Ecto neural progenitor cell (in vitro differentiated cells): ENCODE measurements at regions not wholly inside any gene's neighbourhood (a gene's known extent, or its start where the extent isn't known, plus 50 kb on each side); places are given as distances from the start of the nearest gene placed in this dataset.

ENCODE experiments used
- DNase-seq: peaks from one replicate; pipeline ENCODE4 v3.0.0-alpha.2; 2018; ENCODE audit warnings: low spot score

- no peak for DNase-seq
These were observed 140.5 kb upstream of the PLET1 start for GRCh38 chr11:112401036-112401769.

DNA sequence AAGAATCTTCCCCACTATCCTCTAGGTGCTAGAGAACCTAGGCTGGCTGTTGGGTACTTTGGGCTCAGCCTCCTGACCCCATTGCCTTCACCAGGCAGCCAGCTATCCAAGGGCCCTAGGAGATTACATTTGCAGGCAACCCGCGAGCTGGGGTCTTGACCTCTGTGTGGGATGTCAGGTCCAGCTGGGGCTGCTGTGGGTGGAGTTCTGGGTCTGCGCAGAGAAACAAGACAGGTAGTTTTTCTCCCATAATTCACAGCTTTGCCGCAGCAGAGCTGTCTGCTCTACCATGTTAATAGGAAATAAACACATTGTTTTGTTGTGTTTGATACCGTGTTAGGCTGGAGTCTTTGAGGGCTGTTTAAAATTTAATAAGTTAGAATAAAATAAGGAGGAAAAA, 142.8 kb upstream of the PLET1 start:
- no peak for DNase-seq

DNA sequence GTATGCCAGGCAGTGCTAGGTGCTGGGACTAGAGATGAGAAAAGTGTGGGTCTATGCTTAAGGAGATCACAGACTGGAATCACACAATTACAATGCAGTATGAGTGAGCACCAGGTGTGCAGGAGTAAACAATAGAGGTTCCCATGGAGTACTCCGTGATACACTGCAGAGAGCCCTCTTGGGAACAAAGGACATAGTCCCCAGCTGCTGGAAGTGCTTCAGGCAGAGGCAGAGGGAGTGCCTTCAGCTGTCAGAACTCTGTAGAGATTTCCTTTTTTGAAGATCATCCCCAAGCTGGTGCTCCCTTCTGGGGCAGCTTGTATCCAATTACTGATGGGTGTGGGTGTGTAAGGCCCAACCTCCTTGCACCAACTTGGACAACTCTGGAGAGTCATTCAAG, 143.5 kb upstream of the PLET1 start:
- DNase-seq, result no peak

DNA sequence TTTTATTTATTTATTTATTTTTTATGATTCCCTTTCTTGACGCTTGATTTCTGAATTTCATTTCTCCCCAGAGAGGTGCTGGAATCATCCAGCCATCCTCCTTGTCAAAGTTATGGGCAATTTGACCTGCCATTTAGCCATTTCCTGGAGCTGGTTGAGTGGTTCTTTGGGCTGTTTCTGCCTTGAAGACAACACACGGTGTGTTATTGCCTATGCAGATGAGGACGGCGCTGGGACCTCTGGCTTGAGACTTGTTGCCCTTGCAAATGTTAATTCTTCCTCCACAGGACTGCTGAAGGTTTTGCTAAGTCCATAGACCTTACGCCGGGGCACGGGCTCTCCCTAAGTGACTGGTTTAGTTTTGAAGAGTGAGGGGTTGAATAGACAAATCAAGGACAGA, 147.9 kb upstream of the PLET1 start:
- no peak for DNase-seq

- no peak for DNase-seq
These were observed 149.7 kb upstream of the PLET1 start for GRCh38 chr11:112410325-112410724.

DNA sequence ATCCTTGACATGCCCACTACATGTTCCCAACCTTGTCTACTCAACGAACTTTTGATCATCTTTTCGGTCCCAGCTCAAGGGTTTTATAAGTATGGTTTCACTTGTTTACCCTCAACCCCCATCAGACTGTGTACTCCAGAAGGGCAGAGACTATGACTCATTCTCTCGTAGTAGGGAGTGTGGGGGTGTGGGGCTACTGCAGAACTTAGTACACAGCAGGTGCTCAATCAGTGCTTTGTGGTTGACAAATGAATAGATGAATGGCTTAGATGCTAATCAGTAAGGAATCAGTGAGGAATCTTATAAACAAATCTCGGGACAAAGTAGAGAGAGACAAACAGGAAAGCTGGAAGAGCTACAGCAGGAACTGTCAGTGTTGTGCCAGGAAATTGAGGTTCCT, 151.7 kb upstream of the PLET1 start:
- DNase-seq, result no peak

DNA sequence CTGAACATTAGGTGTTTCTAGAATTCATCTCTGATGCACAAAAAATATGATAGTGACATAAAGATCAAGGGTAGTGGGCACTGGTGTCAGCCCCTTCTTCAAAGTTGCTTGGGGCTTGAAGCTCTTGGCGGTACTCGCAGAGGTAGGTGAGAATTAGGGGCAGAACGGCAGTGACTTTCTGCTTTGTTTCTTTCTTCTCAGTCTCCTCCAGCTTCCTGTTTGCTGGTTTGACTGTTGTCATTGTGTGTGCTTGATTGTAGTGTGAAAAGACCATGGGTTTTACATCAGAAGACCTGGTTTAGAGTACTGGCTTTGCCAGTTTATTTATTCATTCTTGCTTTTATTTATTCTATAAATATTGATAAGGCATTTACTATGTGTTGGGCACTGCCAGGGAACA, 156.7 kb upstream of the PLET1 start:
- no peak for DNase-seq

DNA sequence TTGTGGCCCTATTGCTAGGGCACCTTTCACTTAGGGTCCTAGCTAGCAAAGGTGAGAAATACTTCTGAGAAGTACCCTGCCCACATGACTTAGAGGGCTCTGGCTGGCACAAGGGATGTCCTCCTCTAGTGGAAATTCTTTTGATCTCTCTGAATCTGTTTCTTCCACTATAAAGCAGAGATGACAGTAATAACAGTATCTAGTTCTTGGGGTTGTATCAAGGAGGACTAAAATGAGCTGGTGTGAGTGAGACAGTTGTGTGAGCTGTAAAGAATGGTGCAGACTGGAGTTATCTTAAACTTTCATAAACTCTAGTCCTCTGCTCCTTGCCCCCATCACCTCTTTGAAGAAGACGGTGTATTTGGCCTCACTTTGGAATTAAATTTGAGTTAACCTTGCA, 157.8 kb upstream of the PLET1 start:
- no peak for DNase-seq

DNA sequence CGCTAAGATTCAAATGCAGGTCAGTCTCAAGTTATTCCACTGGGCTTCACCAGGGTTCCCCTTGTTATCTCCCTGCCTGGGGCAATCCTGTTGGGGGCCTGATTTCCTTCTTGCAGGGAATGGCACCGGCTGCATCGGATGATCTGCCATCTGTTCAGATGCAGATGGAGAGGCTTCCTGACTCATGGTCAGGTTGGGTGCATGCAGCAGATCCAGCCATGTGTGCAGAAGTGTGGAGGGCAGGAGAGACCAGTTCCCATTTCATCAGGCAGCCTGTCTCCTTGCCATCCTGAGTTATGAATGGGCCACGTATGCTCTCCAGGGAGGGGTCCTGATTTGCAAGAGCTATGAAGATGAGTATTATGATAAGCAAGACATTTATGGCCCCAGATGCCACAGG, 161.2 kb upstream of the PLET1 start:
- no peak for DNase-seq

GRCh38 chr11:112425121-112425520, 164.5 kb upstream of the PLET1 start:
- DNase-seq, result no peak

- no peak for DNase-seq
These were observed 176.4 kb upstream of the PLET1 start for GRCh38 chr11:112437096-112437495.

DNA sequence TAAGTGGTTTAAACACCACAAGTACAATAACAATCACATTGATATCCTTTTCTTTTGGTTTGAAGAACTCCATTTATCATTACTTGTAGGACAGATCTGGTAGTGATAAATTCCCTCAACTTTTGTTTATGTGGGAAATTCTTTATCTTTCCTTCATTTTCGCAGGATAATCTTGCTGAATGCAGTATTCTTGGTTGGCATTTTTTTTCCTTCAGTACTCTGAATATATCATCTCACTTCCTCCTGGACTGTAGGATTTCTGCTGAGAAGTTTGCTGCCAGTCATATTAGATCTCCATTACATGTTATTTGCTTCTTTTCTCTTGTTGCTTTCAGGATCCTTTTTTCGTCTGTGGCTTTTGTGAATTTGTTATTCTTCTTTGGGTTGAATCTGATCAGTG, 179.0 kb upstream of the PLET1 start:
- DNase-seq, result no peak

- DNase-seq, result no peak
These were observed 179.9 kb upstream of the PLET1 start for GRCh38 chr11:112440518-112440917.

- no peak for DNase-seq
These were observed 187.5 kb upstream of the PLET1 start for GRCh38 chr11:112448168-112448567.

GRCh38 chr11:112448806-112449205, 188.1 kb upstream of the PLET1 start:
- DNase-seq, result no peak

DNA sequence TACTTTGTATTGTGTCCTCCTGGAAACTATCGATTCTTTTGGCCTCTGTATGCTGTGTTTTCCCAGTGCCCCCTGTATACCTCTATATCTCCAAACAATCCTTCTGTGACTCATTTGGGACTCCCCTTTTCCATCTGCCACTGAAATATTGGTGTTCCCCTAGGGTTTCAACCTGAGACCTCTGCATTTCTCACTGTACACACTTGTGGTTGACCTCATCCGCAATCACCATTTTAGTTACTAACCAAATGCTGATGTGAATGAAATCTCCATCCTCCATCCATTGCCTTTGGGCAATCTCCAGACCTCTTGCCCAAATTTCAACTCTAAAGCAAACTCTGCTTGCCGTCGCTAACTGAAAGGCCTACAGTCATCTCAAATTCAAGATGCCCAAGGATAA, 190.6 kb upstream of the PLET1 start:
- no peak for DNase-seq

GRCh38 chr11:112453601-112454577, 193.2 kb upstream of the PLET1 start:
- DNase-seq, result no peak

DNA sequence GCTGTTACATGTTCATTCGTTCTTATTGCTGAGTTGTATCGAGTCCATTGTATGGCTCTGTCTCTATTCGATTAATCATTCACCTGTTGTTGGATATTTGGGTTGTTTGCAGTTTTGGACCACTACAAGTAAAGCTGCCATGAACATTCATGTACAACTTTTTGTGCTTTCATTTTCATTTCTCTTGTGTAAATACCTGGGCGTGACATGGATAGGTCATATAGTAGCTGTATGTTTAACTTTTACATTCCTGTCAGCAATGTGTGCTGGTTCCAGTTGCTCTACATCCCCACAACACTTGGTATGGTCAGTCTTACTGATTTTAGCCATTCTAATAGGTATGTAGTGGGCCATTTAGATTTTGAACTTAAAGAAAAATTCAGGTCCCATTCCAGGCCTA, 194.2 kb upstream of the PLET1 start:
- no peak for DNase-seq

DNA sequence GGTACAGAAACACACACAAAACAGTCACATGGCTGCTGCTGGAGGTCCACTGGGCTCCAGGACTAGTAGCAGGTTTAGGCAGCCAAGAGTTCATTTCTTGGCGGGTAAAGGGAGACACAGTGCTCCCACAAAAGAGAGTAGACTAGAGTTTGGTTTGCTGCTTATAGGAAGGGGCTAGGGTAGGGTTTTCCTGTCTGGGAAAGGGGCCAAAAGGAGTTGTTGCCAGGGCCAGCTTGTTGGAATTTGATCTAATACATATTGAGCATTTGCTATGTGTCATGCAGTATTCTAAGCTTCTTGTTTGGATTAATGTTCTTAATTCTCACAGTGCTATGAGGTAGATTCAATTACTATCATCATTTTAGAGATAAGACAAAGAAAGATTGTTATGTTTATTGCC, 195.1 kb upstream of the PLET1 start:
- no peak for DNase-seq

- no peak for DNase-seq
These were observed 196.9 kb upstream of the PLET1 start for GRCh38 chr11:112457532-112457931.

DNA sequence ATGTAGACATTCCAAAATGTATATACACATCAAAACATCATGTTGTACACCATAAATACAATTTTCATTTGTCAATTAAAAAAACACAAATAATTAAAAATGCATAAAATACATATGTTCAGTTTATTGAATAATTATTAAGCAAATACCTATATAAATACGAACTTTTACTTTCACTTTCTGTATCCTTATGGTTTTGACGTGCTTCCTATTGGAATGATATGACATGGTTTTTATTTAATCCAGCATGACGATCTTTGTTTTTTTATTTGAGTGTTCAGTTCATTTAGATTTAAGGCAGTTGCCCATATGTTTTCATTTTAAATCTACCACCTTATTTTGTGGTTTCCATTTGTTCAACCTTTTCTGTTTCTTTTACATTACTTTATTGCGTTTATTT, 198.3 kb upstream of the PLET1 start:
- DNase-seq, result no peak

DNA sequence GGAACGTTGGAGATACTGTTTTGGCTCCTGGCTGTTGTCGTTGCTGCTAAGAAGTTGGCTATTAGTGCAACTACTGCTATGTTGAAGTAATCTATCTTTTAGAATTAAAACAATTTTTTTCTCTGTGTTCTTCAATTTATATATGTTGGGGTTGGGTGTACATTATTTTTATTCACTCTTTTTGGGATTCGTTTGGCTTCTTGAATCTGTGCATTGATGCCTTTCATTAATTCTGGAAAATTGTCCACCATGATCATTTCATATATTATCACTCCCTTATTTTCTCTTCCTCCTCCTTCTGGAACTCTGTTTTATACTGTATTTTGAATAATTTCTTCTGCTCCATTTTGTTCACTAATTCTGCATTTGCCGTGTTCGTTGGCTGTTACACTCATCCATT, 199.5 kb upstream of the PLET1 start:
- no peak for DNase-seq

DNA sequence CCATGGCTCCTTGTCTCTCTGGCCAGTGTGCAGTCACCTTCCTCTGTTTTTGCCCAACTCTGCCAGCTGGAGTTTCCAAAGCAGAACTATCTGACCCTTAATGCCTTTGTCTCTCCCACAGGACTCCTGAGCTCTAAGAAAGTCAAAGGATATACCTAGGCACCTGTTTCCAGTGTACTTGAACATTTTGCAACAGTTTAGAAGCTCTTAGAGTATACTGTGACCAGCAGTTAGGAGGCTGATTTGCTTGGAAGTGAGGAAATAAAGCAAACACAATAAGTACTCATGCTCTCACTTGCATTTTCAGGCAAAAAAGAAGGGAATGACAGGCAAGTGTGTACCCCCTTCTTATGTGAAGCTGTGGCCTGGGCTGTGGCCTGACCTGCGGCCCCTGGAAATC, 204.3 kb upstream of the PLET1 start:
- no peak for DNase-seq
